GM18868 (cell line): ENCODE measurements at regions not wholly inside any gene's neighbourhood (a gene's known extent, or its start where the extent isn't known, plus 50 kb on each side); places are given as distances from the start of the nearest gene placed in this dataset.
A peak's percentile ranks its signal among the peaks of the same experiment; 100 is the strongest.

Experiments used
- ATAC-seq: cut with Tn5 transposase; IDR thresholded peaks from one replicate; pipeline ENCODE4 v1.9.1; 2021; ENCODE audit warnings: mild to moderate bottlenecking, moderate library complexity; ENCODE audit not compliant: unreplicated experiment

- no peak for ATAC-seq
These were observed 312.6 kb upstream of the LMCD1 start for GRCh38 chr3:8189051-8189450.

- ATAC-seq, result no peak
These were observed 310.2 kb upstream of the LMCD1 start for GRCh38 chr3:8191406-8191805.

- ATAC-seq, result no peak
These were observed 304.2 kb upstream of the LMCD1 start for GRCh38 chr3:8197384-8197783.

GRCh38 chr3:8198605-8199004 lies 303.0 kb upstream of the LMCD1 start:
- no peak for ATAC-seq

- ATAC-seq, result no peak
These were observed 300.6 kb upstream of the LMCD1 start for GRCh38 chr3:8200996-8201395.

- no peak for ATAC-seq
These were observed 299.7 kb upstream of the LMCD1 start for GRCh38 chr3:8201886-8202285.

GRCh38 chr3:8204331-8204730 lies 297.3 kb upstream of the LMCD1 start:
- no peak for ATAC-seq

GRCh38 chr3:8204853-8205650 lies 296.6 kb upstream of the LMCD1 start:
- no peak for ATAC-seq

GRCh38 chr3:8205881-8206280 lies 295.7 kb upstream of the LMCD1 start:
- ATAC-seq, result no peak

- ATAC-seq, result no peak
These were observed 294.5 kb upstream of the LMCD1 start for GRCh38 chr3:8206971-8207617.

GRCh38 chr3:8210882-8211341 lies 290.7 kb upstream of the LMCD1 start:
- ATAC-seq, result no peak

- ATAC-seq, result no peak
These were observed 288.8 kb upstream of the LMCD1 start for GRCh38 chr3:8212794-8213193.

- ATAC-seq, result no peak
These were observed 288.3 kb upstream of the LMCD1 start for GRCh38 chr3:8213286-8213685.

- no peak for ATAC-seq
These were observed 285.8 kb upstream of the LMCD1 start for GRCh38 chr3:8215821-8216220.

- ATAC-seq, result no peak
These were observed 283.2 kb upstream of the LMCD1 start for GRCh38 chr3:8218353-8218940.

GRCh38 chr3:8220291-8220690 lies 281.3 kb upstream of the LMCD1 start:
- no peak for ATAC-seq

GRCh38 chr3:8223766-8224165 lies 277.9 kb upstream of the LMCD1 start:
- no peak for ATAC-seq

GRCh38 chr3:8224941-8225340 lies 276.7 kb upstream of the LMCD1 start:
- ATAC-seq, result no peak

GRCh38 chr3:8233938-8234337 lies 267.7 kb upstream of the LMCD1 start:
- ATAC-seq, result peak; percentile 60

GRCh38 chr3:8236264-8236663 lies 265.4 kb upstream of the LMCD1 start:
- no peak for ATAC-seq

- ATAC-seq, result no peak
These were observed 263.7 kb upstream of the LMCD1 start for GRCh38 chr3:8237893-8238292.

- ATAC-seq, result no peak
These were observed 263.2 kb upstream of the LMCD1 start for GRCh38 chr3:8238432-8238831.
